Ovary (tissue), 7 donors: ENCODE measurements at regions not wholly inside any gene's neighbourhood (a gene's known extent, or its start where the extent isn't known, plus 50 kb on each side); places are given as distances from the start of the nearest gene placed in this dataset.

Source experiments
- DNase-seq, 5 donors: peaks; one replicate each; pipeline ENCODE4 v3.0.0-alpha.2; 2019 to 2020
- H3K27ac ChIP-seq, 2 donors: fragments of 200-600 bp; one replicate each; pipeline versions ENCODE4 v1.5.1 to v1.8.0; 2019 to 2022
- H3K27me3 ChIP-seq: fragments of 200-600 bp; one replicate; pipeline ENCODE4 v1.8.0; 2022
- H3K36me3 ChIP-seq: fragments of 200-600 bp; sonication (generic); one replicate; pipeline ENCODE4 v1.5.1; 2019
- H3K4me1 ChIP-seq: one replicate; pipeline ENCODE4 v1.8.1; 2013; ENCODE audit warnings: mild to moderate bottlenecking, moderate library complexity; ENCODE audit not compliant: insufficient read depth
- H3K4me3 ChIP-seq: fragments of 200-600 bp; sonication (generic); one replicate; pipeline ENCODE4 v1.5.1; 2017
- H3K9me3 ChIP-seq, 2 donors: fragments of 200-600 bp in 1 of 2; sonication (generic) in 1 of 2; one replicate each; pipeline versions ENCODE4 v1.5.1 to v1.8.1; 2013 to 2019; ENCODE audit warnings: mild to moderate bottlenecking in 1 of 2, moderate library complexity in 1 of 2
- CTCF ChIP-seq, 3 donors: fragments of 450-650 bp in 2 of 3; fragments of 200-600 bp in 1 of 3; IDR thresholded peaks; one replicate each; pipeline versions ENCODE4 v1.5.1 to v1.8.0; 2016 to 2022; ENCODE audit warnings: antibody characterized with exemption in 3 of 3, mild to moderate bottlenecking in 1 of 3
- EP300 ChIP-seq: sonication (generic); formaldehyde crosslinking; IDR thresholded peaks from one replicate; pipeline ENCODE4 v1.6.1; 2017; ENCODE audit warnings: antibody characterized with exemption
- POLR2A ChIP-seq: fragments of 450-650 bp; IDR thresholded peaks from one replicate; pipeline ENCODE4 v1.6.1; 2017; ENCODE audit warnings: antibody characterized with exemption, mild to moderate bottlenecking, moderate library complexity
- WGBS, 3 donors: extraction: QIAGEN DNeasy Blood & Tissue Kit in 1 of 3; methylation state at CpG; one replicate each; pipeline versions ENCODE4 v1.1.5 to v1.1.7; 2013 to 2017; 5-methylcytosine and 5-hydroxymethylcytosine counted together
- intact Hi-C, 4 donors: fragments of 100-400 bp; cut with DNase I; formaldehyde crosslinking; loops; one replicate each; pipeline versions ENCODE4 v1.11.0 to v1.15.1; 2022 to 2023
- donor health status: DM: no; HTN: no; CAD: no; lungs with moderate emphysema.
- donor health status: DM: no; HTN: no; CAD: no.
- donor health status: Bipolar disorder and iron deficiency.
- donor health status: DM: no; HTN: no; CAD: no.
- donor health status: DM: yes; HTN: yes; CAD: no.

- no peaks in the 10 kb centered on the region for H3K27me3 ChIP-seq
Observed at GRCh38 chr14:101069228-101069549, 165.7 kb upstream of the RTL1 start.

GRCh38 chr14:101069666-101070362, 166.3 kb upstream of the RTL1 start:
- TF ChIP-seq CTCF (IDR thresholded peaks at IDR 0.05), result no peak
- no peak for TF ChIP-seq EP300
- no peak for TF ChIP-seq POLR2A
- Histone ChIP-seq H3K27me3 (no peaks in the 10 kb centered on the region), H3K36me3 (no peaks in the 10 kb centered on the region), H3K4me1 (no peaks in the 10 kb centered on the region), H3K9me3 (no peaks in the 10 kb centered on the region), H3K4me3 (no peak overlapping the region), H3K27ac (no peak overlapping the region)
- intact Hi-C loops, result loop anchor here in 2 of 4 donors (10.0 kb wide), 1 partner anchor 495 kb away; the partner anchor contains the start of gene DIO3 (in 2 of the 2)
- WGBS, 3 donors, result 87 to 90% (median 88%) methylated on average over 11 of the region's 11 CpGs
- peak in 4 of 5 donors; percentile 0 to 14 (median 4) for DNase-seq

More at GRCh38 chr14:101069228-101069549, 165.7 kb upstream of the RTL1 start:
- DNase-seq, result peak in 1 of 5 donors; percentile 19
- Histone ChIP-seq H3K9me3 (no peaks in the 10 kb centered on the region), H3K4me1 (no peaks in the 10 kb centered on the region), H3K27ac (no peak overlapping the region), H3K36me3 (no peaks in the 10 kb centered on the region), H3K4me3 (no peak overlapping the region)
- intact Hi-C loops, result no loop called here
- TF ChIP-seq POLR2A (no peak), EP300 (no peak), CTCF (IDR thresholded peaks at IDR 0.05) (no peak)
- WGBS, 3 donors, result 83 to 84% (median 83%) methylated on average over 8 of the region's 8 CpGs

GRCh38 chr14:101070540-101071492, 167.3 kb upstream of the RTL1 start:
- H3K4me3 ChIP-seq, result no peak overlapping the region
- no peaks in the 10 kb centered on the region for H3K4me1 ChIP-seq
- H3K9me3 ChIP-seq, result no peaks in the 10 kb centered on the region
- H3K27ac ChIP-seq, result no peak overlapping the region
- peak in 2 of 5 donors; percentile 12 to 24 for DNase-seq
- TF ChIP-seq CTCF (IDR thresholded peaks at IDR 0.05) (no peak), POLR2A (no peak), EP300 (no peak)
- H3K27me3 ChIP-seq, result no peaks in the 10 kb centered on the region
- intact Hi-C loops, result loop anchor here in 2 of 4 donors (10.0 kb wide), 1 partner anchor 494 kb away; the partner anchor contains the start of gene DIO3 (in 2 of the 2)
- H3K36me3 ChIP-seq, result no peaks in the 10 kb centered on the region
- 85 to 92% (median 89%) methylated on average over 10 to 16 of the region's 16 CpGs for WGBS, 3 donors

GRCh38 chr14:101071493-101071906, 168.0 kb upstream of the RTL1 start:
- peak in 2 of 5 donors; percentile 16 to 31 for DNase-seq
- no peaks in the 10 kb centered on the region for H3K36me3 ChIP-seq
- intact Hi-C loops, result loop anchor here in 2 of 4 donors (10.0 kb wide), 1 partner anchor 493 kb away; the partner anchor contains the start of gene DIO3 (in 2 of the 2)
- 39 to 47% (median 44%) methylated on average over 12 of the region's 12 CpGs for WGBS, 3 donors
- no peak overlapping the region for H3K4me3 ChIP-seq
- no peaks in the 10 kb centered on the region for H3K9me3 ChIP-seq
- TF ChIP-seq POLR2A (no peak), EP300 (no peak)
- H3K27me3 ChIP-seq, result no peaks in the 10 kb centered on the region
- no peak overlapping the region for H3K27ac ChIP-seq
- H3K4me1 ChIP-seq, result no peaks in the 10 kb centered on the region
